ENCODE measurements at regions not wholly inside any gene's neighbourhood (a gene's known extent, or its start where the extent isn't known, plus 50 kb on each side); places are given as distances from the start of the nearest gene placed in this dataset.

DNA sequence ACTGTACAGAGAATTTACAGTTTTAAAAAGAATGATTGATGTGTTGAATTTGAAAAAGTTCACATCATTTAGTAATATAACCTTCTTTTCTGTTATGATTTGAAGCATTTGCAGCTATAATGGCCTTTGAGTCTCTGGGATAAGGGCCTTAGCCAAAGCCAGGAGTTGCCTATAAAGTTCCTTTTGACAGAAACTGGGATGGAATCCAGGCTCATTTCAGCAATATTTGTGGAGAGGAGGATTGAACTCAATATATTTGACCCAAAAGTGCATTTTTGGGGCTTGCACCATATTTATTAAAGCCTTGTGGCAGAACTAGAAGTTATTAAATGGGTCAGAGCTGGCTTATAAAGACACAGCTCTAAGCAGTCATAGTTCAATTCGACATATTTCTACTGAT lies 348.7 kb upstream of the EPHA3 start (continued):
- TF ChIP-seq, protein P1, sequence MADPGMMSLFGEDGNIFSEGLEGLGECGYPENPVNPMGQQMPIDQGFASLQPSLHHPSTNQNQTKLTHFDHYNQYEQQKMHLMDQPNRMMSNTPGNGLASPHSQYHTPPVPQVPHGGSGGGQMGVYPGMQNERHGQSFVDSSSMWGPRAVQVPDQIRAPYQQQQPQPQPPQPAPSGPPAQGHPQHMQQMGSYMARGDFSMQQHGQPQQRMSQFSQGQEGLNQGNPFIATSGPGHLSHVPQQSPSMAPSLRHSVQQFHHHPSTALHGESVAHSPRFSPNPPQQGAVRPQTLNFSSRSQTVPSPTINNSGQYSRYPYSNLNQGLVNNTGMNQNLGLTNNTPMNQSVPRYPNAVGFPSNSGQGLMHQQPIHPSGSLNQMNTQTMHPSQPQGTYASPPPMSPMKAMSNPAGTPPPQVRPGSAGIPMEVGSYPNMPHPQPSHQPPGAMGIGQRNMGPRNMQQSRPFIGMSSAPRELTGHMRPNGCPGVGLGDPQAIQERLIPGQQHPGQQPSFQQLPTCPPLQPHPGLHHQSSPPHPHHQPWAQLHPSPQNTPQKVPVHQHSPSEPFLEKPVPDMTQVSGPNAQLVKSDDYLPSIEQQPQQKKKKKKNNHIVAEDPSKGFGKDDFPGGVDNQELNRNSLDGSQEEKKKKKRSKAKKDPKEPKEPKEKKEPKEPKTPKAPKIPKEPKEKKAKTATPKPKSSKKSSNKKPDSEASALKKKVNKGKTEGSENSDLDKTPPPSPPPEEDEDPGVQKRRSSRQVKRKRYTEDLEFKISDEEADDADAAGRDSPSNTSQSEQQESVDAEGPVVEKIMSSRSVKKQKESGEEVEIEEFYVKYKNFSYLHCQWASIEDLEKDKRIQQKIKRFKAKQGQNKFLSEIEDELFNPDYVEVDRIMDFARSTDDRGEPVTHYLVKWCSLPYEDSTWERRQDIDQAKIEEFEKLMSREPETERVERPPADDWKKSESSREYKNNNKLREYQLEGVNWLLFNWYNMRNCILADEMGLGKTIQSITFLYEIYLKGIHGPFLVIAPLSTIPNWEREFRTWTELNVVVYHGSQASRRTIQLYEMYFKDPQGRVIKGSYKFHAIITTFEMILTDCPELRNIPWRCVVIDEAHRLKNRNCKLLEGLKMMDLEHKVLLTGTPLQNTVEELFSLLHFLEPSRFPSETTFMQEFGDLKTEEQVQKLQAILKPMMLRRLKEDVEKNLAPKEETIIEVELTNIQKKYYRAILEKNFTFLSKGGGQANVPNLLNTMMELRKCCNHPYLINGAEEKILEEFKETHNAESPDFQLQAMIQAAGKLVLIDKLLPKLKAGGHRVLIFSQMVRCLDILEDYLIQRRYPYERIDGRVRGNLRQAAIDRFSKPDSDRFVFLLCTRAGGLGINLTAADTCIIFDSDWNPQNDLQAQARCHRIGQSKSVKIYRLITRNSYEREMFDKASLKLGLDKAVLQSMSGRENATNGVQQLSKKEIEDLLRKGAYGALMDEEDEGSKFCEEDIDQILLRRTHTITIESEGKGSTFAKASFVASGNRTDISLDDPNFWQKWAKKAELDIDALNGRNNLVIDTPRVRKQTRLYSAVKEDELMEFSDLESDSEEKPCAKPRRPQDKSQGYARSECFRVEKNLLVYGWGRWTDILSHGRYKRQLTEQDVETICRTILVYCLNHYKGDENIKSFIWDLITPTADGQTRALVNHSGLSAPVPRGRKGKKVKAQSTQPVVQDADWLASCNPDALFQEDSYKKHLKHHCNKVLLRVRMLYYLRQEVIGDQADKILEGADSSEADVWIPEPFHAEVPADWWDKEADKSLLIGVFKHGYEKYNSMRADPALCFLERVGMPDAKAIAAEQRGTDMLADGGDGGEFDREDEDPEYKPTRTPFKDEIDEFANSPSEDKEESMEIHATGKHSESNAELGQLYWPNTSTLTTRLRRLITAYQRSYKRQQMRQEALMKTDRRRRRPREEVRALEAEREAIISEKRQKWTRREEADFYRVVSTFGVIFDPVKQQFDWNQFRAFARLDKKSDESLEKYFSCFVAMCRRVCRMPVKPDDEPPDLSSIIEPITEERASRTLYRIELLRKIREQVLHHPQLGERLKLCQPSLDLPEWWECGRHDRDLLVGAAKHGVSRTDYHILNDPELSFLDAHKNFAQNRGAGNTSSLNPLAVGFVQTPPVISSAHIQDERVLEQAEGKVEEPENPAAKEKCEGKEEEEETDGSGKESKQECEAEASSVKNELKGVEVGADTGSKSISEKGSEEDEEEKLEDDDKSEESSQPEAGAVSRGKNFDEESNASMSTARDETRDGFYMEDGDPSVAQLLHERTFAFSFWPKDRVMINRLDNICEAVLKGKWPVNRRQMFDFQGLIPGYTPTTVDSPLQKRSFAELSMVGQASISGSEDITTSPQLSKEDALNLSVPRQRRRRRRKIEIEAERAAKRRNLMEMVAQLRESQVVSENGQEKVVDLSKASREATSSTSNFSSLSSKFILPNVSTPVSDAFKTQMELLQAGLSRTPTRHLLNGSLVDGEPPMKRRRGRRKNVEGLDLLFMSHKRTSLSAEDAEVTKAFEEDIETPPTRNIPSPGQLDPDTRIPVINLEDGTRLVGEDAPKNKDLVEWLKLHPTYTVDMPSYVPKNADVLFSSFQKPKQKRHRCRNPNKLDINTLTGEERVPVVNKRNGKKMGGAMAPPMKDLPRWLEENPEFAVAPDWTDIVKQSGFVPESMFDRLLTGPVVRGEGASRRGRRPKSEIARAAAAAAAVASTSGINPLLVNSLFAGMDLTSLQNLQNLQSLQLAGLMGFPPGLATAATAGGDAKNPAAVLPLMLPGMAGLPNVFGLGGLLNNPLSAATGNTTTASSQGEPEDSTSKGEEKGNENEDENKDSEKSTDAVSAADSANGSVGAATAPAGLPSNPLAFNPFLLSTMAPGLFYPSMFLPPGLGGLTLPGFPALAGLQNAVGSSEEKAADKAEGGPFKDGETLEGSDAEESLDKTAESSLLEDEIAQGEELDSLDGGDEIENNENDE (IDR thresholded peaks at IDR 0.05; ENCODE audit: insufficient replicate concordance, low read length), result no peak
- TF ChIP-seq KDM4A (IDR thresholded peaks at IDR 0.05; ENCODE audit: low read depth, low read length, severe bottlenecking) (no peak), CHD1 (IDR thresholded peaks at IDR 0.05; ENCODE audit: low read depth, low read length) (no peak), CTBP2 (IDR thresholded peaks at IDR 0.05; ENCODE audit: borderline replicate concordance, insufficient read depth, insufficient read length, low read length) (no peak), RFX5 (IDR thresholded peaks at IDR 0.05; ENCODE audit: borderline replicate concordance, low read depth, low read length) (no peak)
- TF ChIP-seq, protein P2, sequence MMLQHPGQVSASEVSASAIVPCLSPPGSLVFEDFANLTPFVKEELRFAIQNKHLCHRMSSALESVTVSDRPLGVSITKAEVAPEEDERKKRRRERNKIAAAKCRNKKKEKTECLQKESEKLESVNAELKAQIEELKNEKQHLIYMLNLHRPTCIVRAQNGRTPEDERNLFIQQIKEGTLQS (IDR thresholded peaks at IDR 0.05; ENCODE audit: insufficient read depth, low read depth, low read length), result no peak

Measured in H1 (cell line).